Peyer's patch (tissue), 4 donors: ENCODE measurements at regions not wholly inside any gene's neighbourhood (a gene's known extent, or its start where the extent isn't known, plus 50 kb on each side); places are given as distances from the start of the nearest gene placed in this dataset.

Experiments
- DNase-seq, 3 donors: peaks; one replicate each; pipeline ENCODE4 v3.0.0-alpha.2; 2017 to 2019
- H3K27ac ChIP-seq, 4 donors: fragments of 200-600 bp; sonication (generic); one replicate each; pipeline ENCODE4 v1.5.1; 2016 to 2019
- H3K27me3 ChIP-seq, 2 donors: fragments of 200-600 bp; sonication (generic); one replicate each; pipeline ENCODE4 v1.5.1; 2019
- H3K36me3 ChIP-seq, 3 donors: fragments of 200-600 bp; sonication (generic); one replicate each; pipeline ENCODE4 v1.5.1; 2016 to 2019
- H3K4me1 ChIP-seq, 4 donors: fragments of 200-600 bp; sonication (generic); one replicate each; pipeline ENCODE4 v1.5.1; 2016 to 2019
- H3K4me3 ChIP-seq, 4 donors: fragments of 200-600 bp; sonication (generic); 1 replicate in 3 of 4; 2 replicates in 1 of 4; pipeline ENCODE4 v1.5.1; 2016 to 2019; ENCODE audit warnings: mild to moderate bottlenecking in 1 of 4
- H3K9me3 ChIP-seq, 4 donors: fragments of 200-600 bp; sonication (generic); one replicate each; pipeline ENCODE4 v1.5.1; 2016 to 2019; ENCODE audit warnings: mild to moderate bottlenecking in 1 of 4
- POLR2A ChIP-seq, 2 donors: fragments of 450-650 bp; IDR thresholded peaks; one replicate each; pipeline ENCODE4 v1.5.1; 2017; ENCODE audit warnings: antibody characterized with exemption in 2 of 2, mild to moderate bottlenecking in 2 of 2, moderate library complexity in 2 of 2
- TF ChIP-seq, protein P1 (sequence below), 6 experiments: fragments of 450-650 bp in 4 of 6; fragments of 200-600 bp in 2 of 6; sonication (generic) in 1 of 6; IDR thresholded peaks; one replicate each; pipeline ENCODE4 v1.5.1; 2017 to 2019; ENCODE audit warnings: antibody characterized with exemption in 6 of 6, mild to moderate bottlenecking in 3 of 6, moderate library complexity in 1 of 6

DNA sequence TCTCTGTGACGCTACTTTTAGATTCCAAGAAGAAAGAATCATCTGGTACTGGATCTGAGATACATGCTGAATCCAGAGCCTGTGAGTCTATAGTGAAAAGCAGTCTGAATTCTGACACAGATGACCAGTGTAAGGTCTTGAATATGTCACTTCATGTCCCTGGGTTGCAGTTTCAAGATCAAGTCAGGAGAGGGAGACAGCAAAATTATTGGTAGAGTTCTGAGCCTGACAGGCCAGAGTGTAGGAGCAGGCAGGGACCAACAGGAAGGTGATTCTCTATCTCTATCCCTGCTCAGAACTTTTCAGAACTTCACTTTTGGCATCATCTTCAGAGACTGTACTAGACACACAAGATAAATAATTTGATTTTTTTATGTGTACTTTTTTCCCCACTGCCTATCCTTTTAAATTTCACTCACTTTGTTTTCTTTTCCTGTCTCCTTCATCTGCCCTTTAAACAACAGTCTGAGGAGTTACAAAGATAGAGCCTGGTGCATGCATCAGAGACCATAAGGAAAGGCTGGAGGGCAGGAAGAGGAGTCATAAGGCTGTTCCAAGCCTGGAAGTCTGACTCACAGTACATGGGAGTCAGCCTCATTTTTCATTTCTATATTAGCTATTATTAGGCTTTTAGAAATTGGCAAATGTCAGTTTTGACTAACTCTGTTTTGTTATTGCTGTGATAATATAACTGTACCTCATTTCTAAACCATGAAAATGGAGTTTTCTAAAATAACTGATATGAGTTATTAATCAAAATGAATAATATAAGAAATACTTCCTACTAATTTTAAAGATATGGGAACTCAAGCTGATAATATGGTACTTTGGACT lies 120.2 kb upstream of the TMEM229A start:
- H3K27me3 ChIP-seq: no peaks in the 10 kb centered on the region
- DNase-seq: no peak
- no peaks in the 10 kb centered on the region for H3K4me1 ChIP-seq
- TF ChIP-seq POLR2A (IDR thresholded peaks at IDR 0.05): no peak
- TF ChIP-seq, protein P1, sequence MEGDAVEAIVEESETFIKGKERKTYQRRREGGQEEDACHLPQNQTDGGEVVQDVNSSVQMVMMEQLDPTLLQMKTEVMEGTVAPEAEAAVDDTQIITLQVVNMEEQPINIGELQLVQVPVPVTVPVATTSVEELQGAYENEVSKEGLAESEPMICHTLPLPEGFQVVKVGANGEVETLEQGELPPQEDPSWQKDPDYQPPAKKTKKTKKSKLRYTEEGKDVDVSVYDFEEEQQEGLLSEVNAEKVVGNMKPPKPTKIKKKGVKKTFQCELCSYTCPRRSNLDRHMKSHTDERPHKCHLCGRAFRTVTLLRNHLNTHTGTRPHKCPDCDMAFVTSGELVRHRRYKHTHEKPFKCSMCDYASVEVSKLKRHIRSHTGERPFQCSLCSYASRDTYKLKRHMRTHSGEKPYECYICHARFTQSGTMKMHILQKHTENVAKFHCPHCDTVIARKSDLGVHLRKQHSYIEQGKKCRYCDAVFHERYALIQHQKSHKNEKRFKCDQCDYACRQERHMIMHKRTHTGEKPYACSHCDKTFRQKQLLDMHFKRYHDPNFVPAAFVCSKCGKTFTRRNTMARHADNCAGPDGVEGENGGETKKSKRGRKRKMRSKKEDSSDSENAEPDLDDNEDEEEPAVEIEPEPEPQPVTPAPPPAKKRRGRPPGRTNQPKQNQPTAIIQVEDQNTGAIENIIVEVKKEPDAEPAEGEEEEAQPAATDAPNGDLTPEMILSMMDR (IDR thresholded peaks at IDR 0.05): peak in 3 of 6 experiments; percentile 32 to 38 (median 33)
- no peak overlapping the region for H3K27ac ChIP-seq
- H3K9me3 ChIP-seq: no peaks in the 10 kb centered on the region
- no peak overlapping the region for H3K4me3 ChIP-seq
- no peaks in the 10 kb centered on the region for H3K36me3 ChIP-seq

- Histone ChIP-seq H3K36me3 (no peaks in the 10 kb centered on the region), H3K4me1 (no peaks in the 10 kb centered on the region), H3K27ac (no peak overlapping the region), H3K27me3 (no peaks in the 10 kb centered on the region), H3K4me3 (no peak overlapping the region), H3K9me3 (no peaks in the 10 kb centered on the region)
- no peak for DNase-seq
- TF ChIP-seq, protein P1 (IDR thresholded peaks at IDR 0.05): no peak
- TF ChIP-seq POLR2A (IDR thresholded peaks at IDR 0.05): no peak
Observed at GRCh38 chr7:124137664-124138063, 104.8 kb upstream of the TMEM229A start.

DNA sequence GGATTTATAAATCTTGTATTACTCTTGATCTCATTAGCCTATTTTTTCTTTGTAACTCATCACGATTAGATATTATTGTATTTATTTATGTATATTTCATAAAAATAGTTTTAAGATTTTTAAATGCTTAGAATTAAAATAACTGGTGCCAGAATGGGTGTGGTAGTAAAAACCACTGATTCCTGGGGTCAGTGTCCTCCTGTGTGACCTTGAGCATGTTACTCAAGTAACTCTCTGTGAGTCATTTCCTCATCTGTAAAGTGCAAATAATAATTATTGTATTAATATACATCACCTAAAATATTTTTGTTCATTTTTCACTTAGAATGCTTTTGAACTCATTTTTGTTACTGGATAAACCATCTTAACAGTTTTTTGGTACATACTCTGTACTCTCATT lies 91.3 kb upstream of the TMEM229A start:
- Histone ChIP-seq H3K27me3 (no peaks in the 10 kb centered on the region), H3K36me3 (no peaks in the 10 kb centered on the region), H3K9me3 (no peaks in the 10 kb centered on the region), H3K27ac (no peak overlapping the region), H3K4me1 (no peaks in the 10 kb centered on the region), H3K4me3 (no peak overlapping the region)
- TF ChIP-seq POLR2A (IDR thresholded peaks at IDR 0.05): no peak
- TF ChIP-seq, protein P1 (IDR thresholded peaks at IDR 0.05): no peak
- no peak for DNase-seq

- DNase-seq: no peak
- Histone ChIP-seq H3K9me3 (no peaks in the 10 kb centered on the region), H3K4me3 (no peak overlapping the region), H3K27ac (no peak overlapping the region), H3K27me3 (no peaks in the 10 kb centered on the region), H3K36me3 (no peaks in the 10 kb centered on the region), H3K4me1 (no peaks in the 10 kb centered on the region)
- TF ChIP-seq, protein P1 (IDR thresholded peaks at IDR 0.05): no peak
- TF ChIP-seq POLR2A (IDR thresholded peaks at IDR 0.05): no peak
Observed at GRCh38 chr7:124120911-124121310, 88.0 kb upstream of the TMEM229A start.

DNA sequence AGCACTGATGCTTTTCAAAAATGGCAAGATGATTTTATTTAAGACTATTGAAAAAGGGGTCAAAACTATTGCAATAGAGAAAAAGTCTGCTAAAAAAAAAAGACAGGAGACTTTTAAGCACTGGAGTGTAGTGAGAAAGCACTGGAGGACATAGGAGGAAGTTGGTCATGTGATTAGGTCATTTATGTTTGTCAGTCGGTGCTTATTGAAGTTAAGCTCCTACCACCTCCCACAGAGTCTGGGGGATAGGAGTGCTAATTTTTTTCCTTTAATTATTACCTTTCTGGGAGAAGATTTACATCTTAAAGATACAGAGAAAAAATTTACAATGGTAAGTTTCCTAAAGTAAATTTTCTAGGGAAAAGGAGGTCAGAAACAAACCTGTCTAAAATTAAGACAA lies 80.2 kb upstream of the TMEM229A start:
- Histone ChIP-seq H3K27me3 (no peaks in the 10 kb centered on the region), H3K4me3 (no peak overlapping the region), H3K9me3 (no peaks in the 10 kb centered on the region), H3K36me3 (no peaks in the 10 kb centered on the region), H3K4me1 (no peaks in the 10 kb centered on the region), H3K27ac (no peak overlapping the region)
- TF ChIP-seq, protein P1 (IDR thresholded peaks at IDR 0.05): no peak
- DNase-seq: no peak
